ENCODE measurements at regions not wholly inside any gene's neighbourhood (a gene's known extent, or its start where the extent isn't known, plus 50 kb on each side); places are given as distances from the start of the nearest gene placed in this dataset.

GRCh38 chr10:78415111-78415510 is 381.4 kb downstream of the RPS24 start:
- Histone ChIP-seq H3K36me3 (ENCODE audit: control insufficient read depth in 1 of 2, insufficient read depth in 2 of 2, low read length in 2 of 2) (no peaks in the 10 kb centered on the region), H3K27ac (ENCODE audit: low read depth, low read length) (no peak overlapping the region), H4K20me1 (ENCODE audit: insufficient read depth) (no peaks in the 10 kb centered on the region), H3K27me3 (ENCODE audit: insufficient read depth, low read length) (no peaks in the 10 kb centered on the region), H2AFZ (ENCODE audit: low read depth, low read length, poor library complexity, severe bottlenecking) (no peak overlapping the region), H3K4me3 (replicated peaks in 1 of 2; ENCODE audit: low read depth in 1 of 2, low read length in 2 of 2) (no peak overlapping the region), H3K9me3 (ENCODE audit: control insufficient read depth in 1 of 2, insufficient read depth in 1 of 2, low read depth in 1 of 2, low read length in 2 of 2) (no peaks in the 10 kb centered on the region), H3K4me2 (ENCODE audit: low read length) (no peak overlapping the region), H3K9me2 (ENCODE audit: insufficient read depth) (no peaks in the 10 kb centered on the region), H3K4me1 (ENCODE audit: control insufficient read depth in 1 of 2, insufficient read depth in 2 of 2, low read length in 2 of 2) (peaks cover 6 to 11% of the 10 kb centered on the region in 2 experiments), H3K79me2 (ENCODE audit: insufficient read depth, low read length) (no peaks in the 10 kb centered on the region), H3K9ac (ENCODE audit: low read length) (no peak overlapping the region)
- ChIA-PET CTCF (no interaction called here), POLR2A (no interaction called here), RAD21 (ENCODE audit: low non-redundant PET in 1 of 2, low total read pairs in 2 of 2, uncharacterized antibody in 2 of 2, unreplicated experiment in 2 of 2) (no interaction called here)
- DNase-seq (ENCODE audit: low read depth, low spot score) (no peak), ATAC-seq (no peak)
- intact Hi-C loops (cut with micrococcal nuclease), result no loop called here
- no TSS peak for BruUV-seq (replicated peaks)
- no peak for TF ChIP-seq ZBTB33 (IDR thresholded peaks at IDR 0.05; ENCODE audit: extremely low read depth, insufficient replicate concordance, low read length)
- no peak for TF ChIP-seq TCF7L2 (IDR thresholded peaks at IDR 0.05; ENCODE audit: borderline replicate concordance, extremely low read depth, insufficient read depth, insufficient read length)
- no peak for TF ChIP-seq MAX (IDR thresholded peaks at IDR 0.05)
- TF ChIP-seq, protein P1, sequence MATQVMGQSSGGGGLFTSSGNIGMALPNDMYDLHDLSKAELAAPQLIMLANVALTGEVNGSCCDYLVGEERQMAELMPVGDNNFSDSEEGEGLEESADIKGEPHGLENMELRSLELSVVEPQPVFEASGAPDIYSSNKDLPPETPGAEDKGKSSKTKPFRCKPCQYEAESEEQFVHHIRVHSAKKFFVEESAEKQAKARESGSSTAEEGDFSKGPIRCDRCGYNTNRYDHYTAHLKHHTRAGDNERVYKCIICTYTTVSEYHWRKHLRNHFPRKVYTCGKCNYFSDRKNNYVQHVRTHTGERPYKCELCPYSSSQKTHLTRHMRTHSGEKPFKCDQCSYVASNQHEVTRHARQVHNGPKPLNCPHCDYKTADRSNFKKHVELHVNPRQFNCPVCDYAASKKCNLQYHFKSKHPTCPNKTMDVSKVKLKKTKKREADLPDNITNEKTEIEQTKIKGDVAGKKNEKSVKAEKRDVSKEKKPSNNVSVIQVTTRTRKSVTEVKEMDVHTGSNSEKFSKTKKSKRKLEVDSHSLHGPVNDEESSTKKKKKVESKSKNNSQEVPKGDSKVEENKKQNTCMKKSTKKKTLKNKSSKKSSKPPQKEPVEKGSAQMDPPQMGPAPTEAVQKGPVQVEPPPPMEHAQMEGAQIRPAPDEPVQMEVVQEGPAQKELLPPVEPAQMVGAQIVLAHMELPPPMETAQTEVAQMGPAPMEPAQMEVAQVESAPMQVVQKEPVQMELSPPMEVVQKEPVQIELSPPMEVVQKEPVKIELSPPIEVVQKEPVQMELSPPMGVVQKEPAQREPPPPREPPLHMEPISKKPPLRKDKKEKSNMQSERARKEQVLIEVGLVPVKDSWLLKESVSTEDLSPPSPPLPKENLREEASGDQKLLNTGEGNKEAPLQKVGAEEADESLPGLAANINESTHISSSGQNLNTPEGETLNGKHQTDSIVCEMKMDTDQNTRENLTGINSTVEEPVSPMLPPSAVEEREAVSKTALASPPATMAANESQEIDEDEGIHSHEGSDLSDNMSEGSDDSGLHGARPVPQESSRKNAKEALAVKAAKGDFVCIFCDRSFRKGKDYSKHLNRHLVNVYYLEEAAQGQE (IDR thresholded peaks at IDR 0.05; ENCODE audit: low read depth), result no peak
- TF ChIP-seq EGR1 (IDR thresholded peaks at IDR 0.05; ENCODE audit: low read depth), result no peak
- TF ChIP-seq CBX3 (IDR thresholded peaks at IDR 0.05; ENCODE audit: low read depth), result no peak
- TF ChIP-seq SRF (IDR thresholded peaks at IDR 0.05; ENCODE audit: low read depth), result no peak
- TF ChIP-seq RAD21 (IDR thresholded peaks at IDR 0.05; ENCODE audit: low read depth), result no peak
- TF ChIP-seq SP1 (IDR thresholded peaks at IDR 0.05; ENCODE audit: low read depth), result no peak
- no peak for TF ChIP-seq ATF3 (IDR thresholded peaks at IDR 0.05)
- TF ChIP-seq EZH2phosphoT487 (IDR thresholded peaks at IDR 0.05; ENCODE audit: borderline replicate concordance), result no peak
- no peak for TF ChIP-seq EZH2 (IDR thresholded peaks at IDR 0.05)
- TF ChIP-seq ZFX (IDR thresholded peaks at IDR 0.05), result no peak
- TF ChIP-seq POLR2A (IDR thresholded peaks at IDR 0.05; ENCODE audit: borderline replicate concordance, extremely low read depth, insufficient read depth, insufficient read length), result no peak
- TF ChIP-seq, protein P2, sequence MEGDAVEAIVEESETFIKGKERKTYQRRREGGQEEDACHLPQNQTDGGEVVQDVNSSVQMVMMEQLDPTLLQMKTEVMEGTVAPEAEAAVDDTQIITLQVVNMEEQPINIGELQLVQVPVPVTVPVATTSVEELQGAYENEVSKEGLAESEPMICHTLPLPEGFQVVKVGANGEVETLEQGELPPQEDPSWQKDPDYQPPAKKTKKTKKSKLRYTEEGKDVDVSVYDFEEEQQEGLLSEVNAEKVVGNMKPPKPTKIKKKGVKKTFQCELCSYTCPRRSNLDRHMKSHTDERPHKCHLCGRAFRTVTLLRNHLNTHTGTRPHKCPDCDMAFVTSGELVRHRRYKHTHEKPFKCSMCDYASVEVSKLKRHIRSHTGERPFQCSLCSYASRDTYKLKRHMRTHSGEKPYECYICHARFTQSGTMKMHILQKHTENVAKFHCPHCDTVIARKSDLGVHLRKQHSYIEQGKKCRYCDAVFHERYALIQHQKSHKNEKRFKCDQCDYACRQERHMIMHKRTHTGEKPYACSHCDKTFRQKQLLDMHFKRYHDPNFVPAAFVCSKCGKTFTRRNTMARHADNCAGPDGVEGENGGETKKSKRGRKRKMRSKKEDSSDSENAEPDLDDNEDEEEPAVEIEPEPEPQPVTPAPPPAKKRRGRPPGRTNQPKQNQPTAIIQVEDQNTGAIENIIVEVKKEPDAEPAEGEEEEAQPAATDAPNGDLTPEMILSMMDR (IDR thresholded peaks at IDR 0.05 in 2 of 3, conservative IDR thresholded peaks at IDR 0.05 in 1 of 3; ENCODE audit: borderline replicate concordance in 1 of 3, insufficient read depth in 1 of 3, low read depth in 2 of 3, low read length in 2 of 3), result no peak

Measured in HCT116 (cell line).